GM19463 (cell line): ENCODE measurements at regions not wholly inside any gene's neighbourhood (a gene's known extent, or its start where the extent isn't known, plus 50 kb on each side); places are given as distances from the start of the nearest gene placed in this dataset.
"Not testable (repeated sequence)": the region's sequence is repeated elsewhere in the genome, so short reads cannot be mapped to it uniquely, and the experiment has no call there.

Source experiments
- ATAC-seq: cut with Tn5 transposase; IDR thresholded peaks from one replicate; pipeline ENCODE4 v1.9.1; 2021; ENCODE audit warnings: mild to moderate bottlenecking, moderate library complexity; ENCODE audit not compliant: unreplicated experiment

DNA sequence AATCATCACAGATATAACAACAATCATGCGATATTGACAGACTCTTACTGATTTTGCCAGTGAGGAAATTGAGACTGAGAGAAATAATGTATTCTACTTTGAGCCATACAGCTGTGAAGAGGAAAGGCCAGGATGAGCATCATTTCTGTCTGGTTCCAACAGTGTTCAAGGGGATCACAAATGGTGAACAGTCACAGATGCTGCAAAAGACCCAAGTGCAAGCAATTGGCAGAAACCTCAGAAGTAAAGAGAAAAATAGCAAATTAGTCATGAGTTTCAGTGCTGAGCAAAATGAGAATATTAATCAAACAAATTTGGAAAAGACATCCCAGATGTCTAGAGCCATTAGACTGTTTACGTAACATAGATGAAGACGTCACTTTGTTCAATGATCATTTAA is 114.1 kb downstream of the RAB38 start:
- no peak for ATAC-seq

GRCh38 chr11:88059326-88059725 is 115.9 kb downstream of the RAB38 start:
- ATAC-seq, result no peak

DNA sequence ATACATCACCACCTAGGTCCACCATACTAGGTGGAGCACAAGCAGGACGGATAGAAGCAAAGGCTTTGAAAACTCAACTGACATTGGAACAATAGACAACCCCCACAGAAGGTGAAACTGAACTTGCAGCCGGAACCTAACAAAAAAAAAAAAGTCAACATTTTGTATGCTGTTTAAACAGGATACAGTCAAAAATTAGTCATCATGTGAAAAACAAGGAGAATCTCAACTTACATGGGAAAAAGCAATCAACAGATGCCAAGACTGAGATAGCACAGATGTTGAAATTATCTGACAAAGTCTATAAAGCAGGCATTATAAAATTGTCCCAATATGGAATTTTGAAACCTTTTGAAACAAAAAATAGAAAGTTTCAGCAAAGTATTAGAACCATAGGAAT is 123.8 kb downstream of the RAB38 start:
- no peak for ATAC-seq

GRCh38 chr11:88050247-88050646 is 125.0 kb downstream of the RAB38 start:
- no peak for ATAC-seq

DNA sequence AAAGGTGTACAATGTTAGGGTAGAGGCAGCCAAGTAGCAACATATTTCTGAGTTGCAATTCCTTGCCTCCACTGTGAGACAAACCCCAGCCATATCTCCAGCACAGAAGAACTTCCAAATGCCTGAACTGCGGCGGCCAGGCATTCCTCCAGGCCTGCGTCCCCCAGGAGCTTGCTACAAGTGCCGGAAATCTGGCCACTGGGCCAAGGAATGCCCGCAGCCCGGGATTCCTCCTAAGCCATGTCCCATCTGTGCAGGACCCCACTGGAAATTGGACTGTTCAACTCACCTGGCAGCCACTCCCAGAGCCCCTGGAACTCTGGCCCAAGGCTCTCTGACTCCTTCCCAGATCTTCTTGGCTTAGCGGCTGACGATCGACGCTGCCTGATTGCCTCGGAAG is 130.0 kb downstream of the RAB38 start:
- not testable (repeated sequence) for ATAC-seq

GRCh38 chr11:88044658-88045057 is 130.6 kb downstream of the RAB38 start:
- ATAC-seq, result not testable (repeated sequence)

DNA sequence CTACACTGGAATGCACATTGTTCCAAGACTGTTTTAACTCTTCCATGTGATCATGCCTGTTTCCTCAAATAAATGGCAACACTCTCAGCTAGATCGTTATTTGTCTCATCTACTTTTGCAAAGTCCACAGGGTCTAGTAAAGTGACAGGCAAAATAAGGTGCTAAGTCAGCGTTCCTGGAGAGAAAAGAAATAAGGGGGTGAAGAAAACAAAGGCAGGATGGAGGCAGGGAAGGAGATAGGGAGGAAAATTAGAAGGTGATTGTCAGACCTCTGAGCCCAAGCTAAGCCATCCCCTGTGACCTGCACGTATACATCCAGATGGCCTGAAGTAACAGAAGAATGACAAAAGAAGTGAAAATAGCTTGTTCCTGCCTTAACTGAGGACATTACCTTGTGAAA is 132.1 kb downstream of the RAB38 start:
- no peak for ATAC-seq

DNA sequence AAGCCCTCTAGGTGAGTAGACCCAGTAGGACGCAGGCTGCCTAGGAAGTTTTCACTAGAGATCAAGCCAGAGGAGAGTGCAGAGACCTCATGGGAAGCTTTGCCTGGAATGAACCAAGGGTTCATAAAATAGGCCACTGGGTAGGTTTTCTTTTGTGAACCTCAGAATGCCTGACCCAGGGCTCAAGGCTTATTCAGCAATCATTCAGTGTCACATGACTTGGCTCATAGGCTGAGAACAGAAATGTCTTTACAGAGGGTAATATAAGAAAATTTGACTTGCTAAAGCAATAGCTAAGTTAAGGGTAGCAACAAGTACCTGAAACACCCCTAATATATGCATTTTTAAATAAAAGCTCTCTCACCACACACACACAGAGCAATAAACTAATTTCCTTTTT is 132.6 kb downstream of the RAB38 start:
- ATAC-seq, result no peak

DNA sequence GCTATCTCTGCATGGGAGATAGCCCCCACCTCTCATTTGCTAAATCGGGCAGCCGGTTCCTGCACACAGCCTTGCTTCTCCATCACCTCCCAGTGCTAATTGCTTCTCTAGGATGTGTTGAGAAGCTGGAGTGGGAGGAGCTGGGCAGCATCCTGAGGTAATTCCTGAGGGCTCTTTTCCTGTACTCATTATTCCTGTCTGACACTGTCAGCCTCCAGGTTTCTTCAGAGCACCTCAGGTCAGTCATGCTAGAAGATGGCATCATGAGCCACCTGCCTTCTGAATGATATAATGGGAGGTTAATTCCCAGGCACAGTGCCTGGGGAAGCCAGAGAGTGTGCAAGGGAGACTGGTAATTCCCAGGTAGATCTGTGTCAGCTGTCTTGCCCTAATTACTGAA is 133.0 kb downstream of the RAB38 start:
- no peak for ATAC-seq

DNA sequence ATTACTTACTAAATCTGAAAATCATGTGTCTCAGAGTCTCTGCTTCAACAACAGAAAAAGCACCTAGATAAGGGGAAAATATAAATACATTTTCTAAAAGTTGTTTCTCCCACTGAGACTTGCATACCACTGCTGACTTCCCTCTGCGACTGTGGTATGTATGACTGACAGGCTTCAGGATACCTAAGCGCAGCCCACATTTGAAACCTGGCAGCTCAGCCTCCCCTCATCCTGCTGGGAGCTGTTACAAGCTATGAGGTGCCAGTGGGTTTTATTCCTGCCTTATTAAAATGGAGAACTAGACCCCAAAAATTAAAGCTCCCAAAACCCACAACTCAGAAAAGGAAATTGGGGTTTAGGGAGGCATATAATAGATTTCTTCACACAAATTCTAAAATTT is 133.6 kb downstream of the RAB38 start:
- ATAC-seq, result no peak

DNA sequence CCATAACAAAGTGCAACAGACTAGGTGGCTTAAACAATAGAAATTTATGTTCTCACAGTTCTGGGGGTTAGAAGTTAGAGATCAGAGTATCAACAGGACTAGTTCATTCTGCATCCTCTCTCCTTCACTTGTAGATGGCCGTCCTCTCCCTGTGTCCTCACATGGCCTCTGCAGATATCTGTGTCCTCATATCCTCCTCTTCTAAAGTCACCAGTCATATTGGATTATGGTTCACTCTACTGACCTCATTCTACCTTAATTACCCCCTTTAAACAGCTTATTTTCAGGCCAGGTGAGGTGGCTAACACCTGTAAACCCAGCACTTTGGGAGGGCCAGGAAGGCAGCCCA is 135.1 kb downstream of the RAB38 start:
- ATAC-seq, result no peak

DNA sequence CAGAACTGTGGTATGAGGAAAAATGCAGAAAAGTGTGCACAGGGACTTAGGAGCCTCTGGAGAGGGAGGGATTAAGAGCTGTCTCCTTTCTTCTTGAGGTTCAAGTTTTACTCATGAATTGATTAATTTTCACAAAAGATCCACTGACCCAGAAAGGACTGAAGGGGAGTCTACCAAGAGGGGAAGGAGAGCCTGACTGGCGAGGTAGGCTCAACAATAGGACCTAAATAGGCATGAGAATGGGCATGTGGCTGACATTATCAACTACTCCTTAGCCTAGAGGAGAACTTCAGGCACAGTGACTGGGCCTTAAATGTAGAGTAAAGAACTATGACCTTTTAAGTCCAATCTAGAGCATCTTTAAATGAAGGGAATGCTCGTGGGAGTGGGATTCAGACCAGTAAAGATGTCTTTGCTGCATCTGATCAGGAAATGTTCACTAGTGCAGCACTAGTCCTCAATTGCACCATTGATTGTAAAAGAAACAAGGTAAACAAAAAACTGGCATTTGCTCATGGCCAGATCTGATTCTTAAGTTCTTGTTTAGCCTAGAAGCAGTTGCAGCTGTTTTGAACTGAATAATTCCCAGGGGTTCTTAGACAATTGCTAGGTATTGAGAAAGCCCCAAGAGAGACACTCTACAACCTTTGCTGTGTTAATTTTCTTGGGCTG is 135.6 kb downstream of the RAB38 start:
- no peak for ATAC-seq

DNA sequence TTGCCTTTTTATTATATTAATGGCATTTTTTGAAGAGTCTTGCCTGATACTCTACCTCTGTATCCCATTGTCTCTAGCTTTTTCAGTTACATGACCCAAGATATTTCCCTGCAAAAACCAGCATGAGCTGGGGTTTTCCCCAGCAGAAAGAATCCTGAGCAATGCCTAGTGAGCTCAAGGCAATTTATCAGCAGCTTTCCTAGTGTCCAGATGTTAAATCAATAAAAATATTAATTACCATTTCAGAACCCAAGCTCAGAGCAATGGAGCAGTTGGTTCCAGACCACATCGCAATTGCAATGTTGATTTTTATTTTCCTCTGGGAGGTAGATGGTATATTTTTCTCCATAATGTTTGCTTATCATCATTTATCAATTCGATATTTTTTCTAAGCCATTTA is 137.2 kb downstream of the RAB38 start:
- no peak for ATAC-seq

DNA sequence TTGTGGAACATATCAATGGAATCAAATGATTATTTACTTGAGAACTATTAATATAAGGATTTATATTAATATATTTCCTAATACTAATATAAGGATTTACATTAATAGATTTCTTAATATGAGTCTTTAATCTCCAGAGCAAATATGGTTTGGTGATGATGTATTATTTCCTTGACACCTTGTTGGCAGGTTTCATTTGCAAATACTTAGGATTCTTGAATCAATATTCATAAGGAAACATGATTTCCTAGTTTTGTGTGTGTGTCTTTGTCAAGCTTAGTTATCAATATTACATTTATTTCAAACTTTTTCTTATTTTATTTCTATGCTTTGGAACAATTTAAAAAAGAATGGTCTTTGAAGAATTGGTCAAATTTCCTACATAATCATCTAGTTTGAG is 138.5 kb downstream of the RAB38 start:
- ATAC-seq, result no peak

- no peak for ATAC-seq
Observed at GRCh38 chr11:88035271-88035670, 140.0 kb downstream of the RAB38 start.

DNA sequence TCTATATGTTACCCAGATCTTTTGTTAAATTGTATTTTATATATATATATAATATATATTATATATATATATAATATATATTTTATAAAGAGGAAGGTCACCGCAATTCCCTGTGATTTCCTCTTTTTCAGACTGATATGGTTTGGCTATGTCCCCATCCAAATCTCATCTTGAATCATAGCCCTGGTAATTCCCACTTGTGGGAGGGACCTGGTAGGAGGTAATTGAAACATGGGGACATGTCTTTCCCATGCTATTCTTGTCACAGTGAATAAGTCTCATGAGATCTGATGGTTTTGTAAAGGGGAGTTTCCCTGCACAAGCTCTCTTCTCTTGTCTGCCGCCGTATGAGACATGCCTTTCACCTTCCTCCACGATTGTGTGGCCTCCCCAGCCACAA is 157.6 kb downstream of the RAB38 start:
- ATAC-seq, result no peak

DNA sequence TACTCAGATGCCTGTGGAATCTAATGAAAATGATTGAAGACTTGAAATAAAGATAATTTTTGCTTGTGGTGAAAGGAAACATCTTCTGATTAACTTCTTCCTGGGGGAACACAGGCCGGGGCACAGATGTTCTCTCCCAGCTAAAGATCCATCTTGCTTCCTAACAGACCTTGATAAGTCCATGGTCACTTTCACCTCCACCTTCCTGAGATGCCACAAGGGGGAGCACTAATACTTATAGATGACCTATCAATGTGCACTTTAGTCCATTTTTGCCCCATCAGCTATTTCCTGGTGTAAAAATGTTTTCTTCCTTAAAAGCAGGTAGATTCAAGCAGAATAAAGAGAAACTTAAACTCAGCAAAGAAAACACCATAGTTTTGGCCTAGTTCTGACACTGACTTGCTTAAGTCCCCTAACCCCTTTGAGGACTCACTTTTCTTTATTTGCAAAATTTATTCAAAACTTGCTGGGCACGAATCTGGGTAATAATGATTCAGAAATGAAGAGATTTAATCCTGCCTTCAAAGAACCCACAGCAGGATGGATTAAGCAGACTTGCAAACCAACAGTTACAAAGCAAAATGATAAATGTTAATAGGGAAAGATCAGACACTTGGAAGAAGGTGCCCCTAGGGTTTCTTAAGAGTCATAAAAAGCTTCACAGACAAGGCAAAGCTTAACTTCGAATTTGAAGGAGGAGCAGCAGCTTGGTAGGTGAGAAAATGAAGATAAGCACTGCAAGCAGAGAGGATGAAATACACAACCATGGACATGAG is 158.7 kb downstream of the RAB38 start:
- peak; percentile 90 for ATAC-seq

DNA sequence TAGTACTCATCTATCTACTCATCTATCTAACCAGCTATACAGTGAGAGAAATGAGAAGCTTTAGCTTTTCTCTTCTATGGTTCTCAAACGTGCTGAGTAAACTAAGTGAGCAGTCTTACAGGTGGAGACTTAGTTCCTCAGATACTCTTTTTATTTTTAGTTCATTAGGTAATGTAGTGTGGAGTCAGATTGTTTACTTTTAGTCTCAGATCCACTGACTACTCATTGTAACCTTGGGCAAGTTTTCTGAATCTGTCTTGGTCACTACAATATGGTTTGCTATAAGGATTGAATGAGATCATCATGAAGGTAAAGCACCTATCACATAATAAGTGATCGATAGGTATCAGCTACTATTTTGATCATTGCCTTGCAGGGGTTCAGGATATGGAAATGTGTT is 160.1 kb downstream of the RAB38 start:
- ATAC-seq, result no peak

DNA sequence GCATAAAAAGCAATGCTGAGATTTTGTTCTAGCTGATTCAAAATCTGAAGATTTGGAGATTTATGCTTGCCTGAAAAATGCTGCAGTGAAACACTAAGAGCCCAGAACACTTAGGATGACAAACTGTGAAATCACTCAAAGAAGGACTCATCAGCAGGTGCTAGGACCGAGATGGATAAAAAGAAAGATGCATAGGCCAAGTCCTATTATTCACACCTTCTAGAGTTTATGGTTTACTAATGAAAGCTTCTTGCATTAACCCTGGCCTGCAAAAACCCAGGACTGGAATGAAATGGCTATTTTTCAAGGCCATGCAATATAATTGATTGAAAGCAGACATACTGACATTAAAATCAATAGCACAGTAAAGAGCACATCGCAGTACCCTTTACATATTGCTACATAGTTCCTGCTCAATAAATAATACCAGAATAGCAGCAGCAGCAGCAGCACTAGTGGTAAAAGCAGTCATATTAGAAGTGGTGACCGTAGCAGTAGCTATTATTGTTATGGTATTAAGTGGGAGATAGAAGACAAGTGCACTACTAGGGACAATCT is 161.7 kb downstream of the RAB38 start:
- no peak for ATAC-seq

GRCh38 chr11:88012456-88012855 is 162.8 kb downstream of the RAB38 start:
- ATAC-seq, result no peak

- ATAC-seq, result no peak
Observed at GRCh38 chr11:87976009-87976408, 199.2 kb downstream of the RAB38 start.

DNA sequence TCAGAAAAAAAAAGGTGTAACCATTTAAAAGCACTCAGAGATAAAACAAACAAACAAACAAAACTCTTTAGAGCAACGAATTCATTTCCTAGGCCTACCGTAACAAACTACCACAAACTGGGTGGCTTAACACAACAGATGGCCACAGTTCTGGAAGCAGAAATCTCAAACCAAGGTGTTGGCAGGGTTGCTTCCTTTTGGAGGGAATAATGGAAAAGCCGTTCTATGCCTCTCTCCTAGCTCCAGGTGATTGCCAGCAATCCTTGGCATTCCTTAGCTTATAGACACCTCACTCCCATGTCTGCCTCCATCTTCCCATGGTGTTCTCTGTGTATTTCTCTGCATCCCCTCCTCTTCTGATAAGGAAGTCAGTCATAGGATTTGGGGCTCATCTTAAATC is 200.4 kb downstream of the RAB38 start:
- no peak for ATAC-seq
